H1 (cell line): ENCODE measurements at regions not wholly inside any gene's neighbourhood (a gene's known extent, or its start where the extent isn't known, plus 50 kb on each side); places are given as distances from the start of the nearest gene placed in this dataset.

ENCODE experiments used
- CTCF ChIA-PET: fragments of 300-600 bp; sonication (Branson Sonifier 250); formaldehyde crosslinking; loops from one replicate; lab custom pipeline; 2021; ENCODE audit not compliant: partially characterized antibody; lab: Charles Lee
- POLR2A ChIA-PET: fragments of 300-600 bp; sonication (Branson Sonifier 250); formaldehyde crosslinking; loops from one replicate; lab custom pipeline; 2021; ENCODE audit warnings: inconsistent platforms; ENCODE audit not compliant: partially characterized antibody; lab: Charles Lee
- DNase-seq, 2 experiments: peaks; one replicate each; pipeline versions ENCODE4 v3.0.0 to v3.0.0-alpha.2; 2010 to 2022; ENCODE audit warnings: low spot score in 2 of 2, low read depth in 1 of 2, mixed read lengths in 1 of 2
- FAIRE-seq: peaks from 2 replicates; lab custom pipeline; 2011; peaks lifted over from hg19 to GRCh38; lab: Jason Lieb, UNC
- H2AFZ ChIP-seq: 2 replicates; pipeline ENCODE4 v1.8.1; 2012; ENCODE audit warnings: low read length, inconsistent platforms
- H2AK5ac ChIP-seq: 2 replicates; pipeline ENCODE4 v1.6.1; 2013; ENCODE audit warnings: low read depth, low read length
- H2BK120ac ChIP-seq: replicated peaks from 2 replicates; pipeline ENCODE3; 2013; ENCODE audit warnings: low read depth, low read length, inconsistent platforms
- H2BK12ac ChIP-seq: 2 replicates; pipeline ENCODE4 v1.6.1; 2013; ENCODE audit warnings: low read depth, low read length
- H2BK15ac ChIP-seq: 2 replicates; pipeline ENCODE4 v1.6.1; 2013; ENCODE audit warnings: low read length
- H2BK20ac ChIP-seq: 2 replicates; pipeline ENCODE4 v1.6.1; 2013; ENCODE audit warnings: low read length
- H2BK5ac ChIP-seq: 2 replicates; pipeline ENCODE4 v1.6.1; 2013; ENCODE audit warnings: low read depth, low read length
- H3K14ac ChIP-seq: 2 replicates; pipeline ENCODE4 v1.6.1; 2013; ENCODE audit warnings: inconsistent platforms; ENCODE audit not compliant: insufficient read length
- H3K18ac ChIP-seq: 2 replicates; pipeline ENCODE4 v1.6.1; 2013; ENCODE audit warnings: low read length; ENCODE audit errors: extremely low read depth
- H3K23ac ChIP-seq: 2 replicates; pipeline ENCODE4 v1.6.1; 2013; ENCODE audit warnings: inconsistent platforms; ENCODE audit not compliant: insufficient read length
- H3K23me2 ChIP-seq: 2 replicates; pipeline ENCODE4 v1.6.1; 2013; ENCODE audit warnings: low read depth, low read length
- H3K27ac ChIP-seq: 2 replicates; pipeline ENCODE4 v1.6.1; 2011; ENCODE audit warnings: low read depth, low read length, inconsistent platforms
- H3K27me3 ChIP-seq, 4 experiments: replicated peaks in 1 of 4; 1 replicate in 1 of 4; 2 replicates in 3 of 4; pipeline versions ENCODE4 v1.6.1 to v1.8.1; 2011 to 2013; ENCODE audit warnings: low read length in 3 of 4, mild to moderate bottlenecking in 3 of 4, inconsistent platforms in 2 of 4, mixed read lengths in 2 of 4, moderate library complexity in 1 of 4; ENCODE audit not compliant: control insufficient read depth in 3 of 4, insufficient read depth in 3 of 4; ENCODE audit errors: extremely low read depth in 1 of 4
- H3K36me3 ChIP-seq, 4 experiments: 2 replicates each; pipeline versions ENCODE4 v1.6.1 to v1.8.1; 2011 to 2013; ENCODE audit warnings: mild to moderate bottlenecking in 4 of 4, low read length in 3 of 4, moderate library complexity in 2 of 4, control low read depth in 1 of 4, inconsistent platforms in 1 of 4; ENCODE audit not compliant: insufficient read depth in 4 of 4, control insufficient read depth in 2 of 4
- H3K4ac ChIP-seq: replicated peaks from 2 replicates; pipeline ENCODE3; 2013; ENCODE audit warnings: low read length, low read depth, mixed read lengths, inconsistent platforms; ENCODE audit not compliant: insufficient read length
- H3K4me1 ChIP-seq, 4 experiments: replicated peaks in 1 of 4; 1 replicate in 1 of 4; 2 replicates in 3 of 4; pipeline versions ENCODE4 v1.6.1 to v1.8.1; 2011 to 2013; ENCODE audit warnings: low read length in 3 of 4, inconsistent platforms in 2 of 4, mixed read lengths in 1 of 4; ENCODE audit not compliant: insufficient read depth in 4 of 4, control insufficient read depth in 3 of 4
- H3K4me2 ChIP-seq, 2 experiments: 2 replicates each; pipeline versions ENCODE4 v1.6.1 to v1.8.1; 2011 to 2013; ENCODE audit warnings: low read depth in 2 of 2, low read length in 2 of 2, control low read depth in 1 of 2, inconsistent platforms in 1 of 2, mild to moderate bottlenecking in 1 of 2; ENCODE audit not compliant: insufficient read depth in 1 of 2
- H3K4me3 ChIP-seq, 4 experiments: fragments of 200-600, 300-600 bp in 1 of 4; sonication (generic), shearing (Covaris generic), sonication (Bioruptor Twin) in 1 of 4; 2 replicates each; pipeline versions ENCODE4 v1.5.1 to v1.8.1; 2011 to 2016; ENCODE audit warnings: low read length in 4 of 4, low read depth in 3 of 4, control low read depth in 2 of 4, inconsistent platforms in 2 of 4, mild to moderate bottlenecking in 2 of 4, mixed read lengths in 1 of 4, moderate library complexity in 1 of 4; ENCODE audit not compliant: insufficient read depth in 2 of 4; ENCODE audit errors: extremely low read depth in 1 of 4
- H3K56ac ChIP-seq: replicated peaks from 2 replicates; pipeline ENCODE3; 2013; ENCODE audit warnings: low read depth, mild to moderate bottlenecking, mixed read lengths, low read length, inconsistent platforms; ENCODE audit not compliant: insufficient read length
- H3K79me1 ChIP-seq: 2 replicates; pipeline ENCODE4 v1.6.1; 2013; ENCODE audit warnings: low read depth, low read length, control low read depth
- H3K79me2 ChIP-seq, 2 experiments: 2 replicates each; pipeline versions ENCODE4 v1.6.1 to v1.8.1; 2012 to 2013; ENCODE audit warnings: low read length in 2 of 2, mild to moderate bottlenecking in 2 of 2, inconsistent platforms in 1 of 2; ENCODE audit not compliant: insufficient read depth in 2 of 2, control insufficient read depth in 1 of 2
- H3K9ac ChIP-seq, 4 experiments: replicated peaks in 1 of 4; 1 replicate in 1 of 4; 2 replicates in 3 of 4; pipeline versions ENCODE4 v1.6.1 to v1.8.1; 2011 to 2013; ENCODE audit warnings: low read depth in 3 of 4, low read length in 3 of 4, control low read depth in 2 of 4, mild to moderate bottlenecking in 2 of 4, moderate library complexity in 2 of 4, inconsistent platforms in 1 of 4; ENCODE audit errors: extremely low read depth in 1 of 4
- H3K9me3 ChIP-seq, 2 experiments: 2 replicates each; pipeline versions ENCODE4 v1.6.1 to v1.8.1; 2012 to 2013; ENCODE audit warnings: mild to moderate bottlenecking in 2 of 2, moderate library complexity in 2 of 2, control low read depth in 1 of 2, inconsistent platforms in 1 of 2, low read depth in 1 of 2, low read length in 1 of 2, mixed read lengths in 1 of 2; ENCODE audit not compliant: insufficient read depth in 2 of 2
- H4K20me1 ChIP-seq, 2 experiments: replicated peaks in 1 of 2; 2 replicates each; pipeline versions ENCODE3 to v1.8.1; 2011 to 2013; ENCODE audit warnings: inconsistent platforms in 2 of 2, low read length in 2 of 2, mild to moderate bottlenecking in 1 of 2; ENCODE audit not compliant: insufficient read depth in 2 of 2, control insufficient read depth in 1 of 2
- H4K5ac ChIP-seq: 2 replicates; pipeline ENCODE4 v1.6.1; 2013; ENCODE audit warnings: low read length, low read depth, mixed read lengths, inconsistent platforms; ENCODE audit not compliant: insufficient read length
- H4K8ac ChIP-seq: 2 replicates; pipeline ENCODE4 v1.8.0; 2013; ENCODE audit warnings: mild to moderate bottlenecking, moderate library complexity, low read length, inconsistent platforms; ENCODE audit not compliant: insufficient read depth; ENCODE audit errors: extremely low read depth
- H4K91ac ChIP-seq: replicated peaks from 2 replicates; pipeline ENCODE3; 2013; ENCODE audit warnings: low read length, mixed read lengths, inconsistent platforms; ENCODE audit not compliant: insufficient read length
- BRCA1 ChIP-seq: IDR thresholded peaks from 2 replicates; pipeline ENCODE4 v1.6.1; 2012; ENCODE audit warnings: low read depth, low read length, improper control_type of control experiment
- POLR2A ChIP-seq, 2 experiments: IDR thresholded peaks; 1 replicate in 1 of 2; 2 replicates in 1 of 2; pipeline ENCODE4 v1.6.1; 2011; ENCODE audit warnings: low read depth in 2 of 2, low read length in 2 of 2, mild to moderate bottlenecking in 2 of 2; ENCODE audit errors: control extremely low read depth in 1 of 2
- POLR2AphosphoS5 ChIP-seq: IDR thresholded peaks from 2 replicates; pipeline ENCODE4 v1.6.1; 2011; ENCODE audit warnings: low read depth, low read length
- WGBS, 2 experiments: shearing (Covaris generic) in 1 of 2; methylation state at CpG; one replicate each; pipeline versions ENCODE4 v1.1.6 to v1.1.7; 2013 to 2015; ENCODE audit warnings: low lambda C conversion rate in 2 of 2, mixed read lengths in 2 of 2, inconsistent platforms in 1 of 2, low coverage in 1 of 2, missing lambda C conversion rate in 1 of 2; ENCODE audit not compliant: insufficient replicate concordance in 2 of 2, insufficient coverage in 1 of 2, insufficient read length in 1 of 2; ENCODE audit errors: extremely low coverage in 1 of 2, missing lambda C conversion rate in 1 of 2; 5-methylcytosine and 5-hydroxymethylcytosine counted together

DNA sequence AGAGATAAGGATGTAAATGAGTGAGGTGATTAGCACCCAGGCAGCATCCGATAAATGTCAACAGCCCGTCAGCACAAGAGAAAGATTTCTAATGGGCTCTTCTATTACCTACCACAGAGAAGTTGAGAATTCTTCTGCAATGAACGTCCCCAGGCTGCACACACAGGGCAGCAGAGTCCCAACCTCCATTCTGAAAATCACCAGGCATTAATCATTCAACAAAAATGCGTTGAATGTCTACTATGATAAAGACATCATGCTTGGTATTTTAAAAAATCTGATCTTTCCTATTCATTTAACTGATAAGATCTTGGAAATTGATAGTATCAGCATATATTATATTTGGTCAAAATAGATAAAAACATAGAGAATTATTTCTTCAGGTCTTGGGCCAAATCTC lies 59.5 kb upstream of the VGLL2 start:
- Histone ChIP-seq H3K4me2 (no peak overlapping the region), H3K23me2 (no peaks in the 10 kb centered on the region), H3K23ac (no peak overlapping the region), H3K79me1 (no peaks in the 10 kb centered on the region), H3K27ac (no peak overlapping the region), H4K20me1 (no peaks in the 10 kb centered on the region), H3K9ac (no peak overlapping the region), H3K4me1 (peaks cover 0 to 3% (median under 1%) of the 10 kb centered on the region in 4 experiments; a peak in 4 of 7 replicates), H2BK20ac (no peak overlapping the region), H3K18ac (no peak overlapping the region), H2BK5ac (no peak overlapping the region), H2AFZ (no peak overlapping the region), H2BK12ac (no peak overlapping the region), H4K8ac (no peak overlapping the region), H3K56ac (no peak overlapping the region), H3K4ac (no peak overlapping the region), H4K5ac (no peak overlapping the region), H3K4me3 (no peak overlapping the region), H2AK5ac (no peak overlapping the region), H2BK15ac (no peak overlapping the region), H3K27me3 (no peaks in the 10 kb centered on the region), H4K91ac (no peak overlapping the region), H2BK120ac (no peak overlapping the region), H3K9me3 (no peaks in the 10 kb centered on the region), H3K36me3 (no peaks in the 10 kb centered on the region), H3K14ac (no peak overlapping the region), H3K79me2 (no peaks in the 10 kb centered on the region)
- no peak for TF ChIP-seq POLR2AphosphoS5
- no peak for TF ChIP-seq POLR2A (IDR thresholded peaks at IDR 0.05; ENCODE audit: control extremely low read depth in 1 of 2, low read depth in 2 of 2, low read length in 2 of 2)
- no peak for TF ChIP-seq BRCA1
- WGBS, 2 experiments: 81% methylated on average over 4 of the region's 4 CpGs; no CpG with 5 or more reads in 1 of the 2 experiments
- POLR2A ChIA-PET: no interaction called here
- FAIRE-seq (no peak), DNase-seq (no peak)
- CTCF ChIA-PET: interaction anchor here (1.0 kb wide), 1 partner anchor 10 kb away, joined by 4 read pairs; no protein-coding TSS in a partner anchor
